ENCODE measurements at regions not wholly inside any gene's neighbourhood (a gene's known extent, or its start where the extent isn't known, plus 50 kb on each side); places are given as distances from the start of the nearest gene placed in this dataset.

GRCh38 chr4:73348185-73348584 lies 55.9 kb upstream of the ALB start:
- H3K4me3 ChIP-seq (ENCODE audit: low read depth, low read length) = no peak overlapping the region
- DNase-seq (ENCODE audit: low read depth) = no peak
- no peak for TF ChIP-seq CTCF (conservative IDR thresholded peaks at IDR 0.05; ENCODE audit: low read depth, low read length)

- H3K4me3 ChIP-seq (ENCODE audit: low read depth, low read length) = no peak overlapping the region
- no peak for DNase-seq (ENCODE audit: low read depth)
- TF ChIP-seq CTCF (conservative IDR thresholded peaks at IDR 0.05; ENCODE audit: low read depth, low read length) = no peak
Measured at GRCh38 chr4:73347497-73347896, 56.6 kb upstream of the ALB start.

- no peak for TF ChIP-seq CTCF (conservative IDR thresholded peaks at IDR 0.05; ENCODE audit: low read depth, low read length)
- DNase-seq (ENCODE audit: low read depth) = peak; percentile 5
Measured at GRCh38 chr4:73345399-73345975, 58.6 kb upstream of the ALB start.

GRCh38 chr4:73344106-73344505 lies 60.0 kb upstream of the ALB start:
- no peak for TF ChIP-seq CTCF (conservative IDR thresholded peaks at IDR 0.05; ENCODE audit: low read depth, low read length)
- H3K4me3 ChIP-seq (ENCODE audit: low read depth, low read length) = no peak overlapping the region
- DNase-seq (ENCODE audit: low read depth) = no peak

More at GRCh38 chr4:73345399-73345975, 58.6 kb upstream of the ALB start:
- no peak overlapping the region for H3K4me3 ChIP-seq (ENCODE audit: low read depth, low read length)

GRCh38 chr4:73343432-73343831 lies 60.7 kb upstream of the ALB start:
- TF ChIP-seq CTCF (conservative IDR thresholded peaks at IDR 0.05; ENCODE audit: low read depth, low read length) = no peak
- H3K4me3 ChIP-seq (ENCODE audit: low read depth, low read length) = no peak overlapping the region
- DNase-seq (ENCODE audit: low read depth) = no peak

GRCh38 chr4:73341454-73341853 lies 62.6 kb upstream of the ALB start:
- peak; percentile 76 for TF ChIP-seq CTCF (conservative IDR thresholded peaks at IDR 0.05; ENCODE audit: low read depth, low read length)
- no peak overlapping the region for H3K4me3 ChIP-seq (ENCODE audit: low read depth, low read length)
- DNase-seq (ENCODE audit: low read depth) = peak; percentile 80

- peak; percentile 16 for DNase-seq (ENCODE audit: low read depth)
- TF ChIP-seq CTCF (conservative IDR thresholded peaks at IDR 0.05; ENCODE audit: low read depth, low read length) = no peak
- no peak overlapping the region for H3K4me3 ChIP-seq (ENCODE audit: low read depth, low read length)
Measured at GRCh38 chr4:73340917-73341316, 63.2 kb upstream of the ALB start.
